Astrocyte of the cerebellum (primary cell): ENCODE measurements at regions not wholly inside any gene's neighbourhood (a gene's known extent, or its start where the extent isn't known, plus 50 kb on each side); places are given as distances from the start of the nearest gene placed in this dataset.

ENCODE experiments used
- DNase-seq: peaks from one replicate; pipeline ENCODE4 v3.0.0-alpha.2; 2011; ENCODE audit warnings: low read depth
- H3K4me3 ChIP-seq: 2 replicates; pipeline ENCODE4 v1.5.1; 2011; ENCODE audit warnings: mild to moderate bottlenecking, low read depth, low read length, moderate library complexity
- in situ Hi-C: cut with HindIII; loops from 2 replicates; pipeline ENCODE4 v1.10.0; 2017; ENCODE audit warnings: low sequenced_read_pairs
- TF ChIP-seq, protein P1 (sequence below): IDR thresholded peaks from 2 replicates; pipeline ENCODE4 v1.5.1; 2012; ENCODE audit warnings: low read length, low read depth, moderate library complexity, mild to moderate bottlenecking; ENCODE audit errors: missing control alignments

DNA sequence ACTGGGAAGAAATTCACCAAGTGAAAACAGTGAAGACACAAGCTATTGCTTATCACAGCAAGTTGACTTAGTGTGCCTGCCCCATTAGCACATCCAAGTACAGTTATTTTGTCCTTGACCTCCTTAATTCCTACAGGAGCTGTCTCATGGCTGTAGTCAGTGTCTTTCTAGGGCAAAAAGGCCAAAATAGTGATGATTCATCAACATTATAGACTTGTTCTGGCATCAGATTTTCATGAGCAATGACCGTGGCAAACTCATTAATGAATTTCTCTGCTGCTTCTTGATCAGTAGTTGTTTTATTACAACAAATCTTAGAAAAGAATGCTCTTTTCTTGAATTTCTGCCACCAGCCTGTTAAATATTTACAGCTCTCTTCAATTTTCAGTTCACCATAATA is 1169.3 kb upstream of the DDX18 start:
- TF ChIP-seq, protein P1, sequence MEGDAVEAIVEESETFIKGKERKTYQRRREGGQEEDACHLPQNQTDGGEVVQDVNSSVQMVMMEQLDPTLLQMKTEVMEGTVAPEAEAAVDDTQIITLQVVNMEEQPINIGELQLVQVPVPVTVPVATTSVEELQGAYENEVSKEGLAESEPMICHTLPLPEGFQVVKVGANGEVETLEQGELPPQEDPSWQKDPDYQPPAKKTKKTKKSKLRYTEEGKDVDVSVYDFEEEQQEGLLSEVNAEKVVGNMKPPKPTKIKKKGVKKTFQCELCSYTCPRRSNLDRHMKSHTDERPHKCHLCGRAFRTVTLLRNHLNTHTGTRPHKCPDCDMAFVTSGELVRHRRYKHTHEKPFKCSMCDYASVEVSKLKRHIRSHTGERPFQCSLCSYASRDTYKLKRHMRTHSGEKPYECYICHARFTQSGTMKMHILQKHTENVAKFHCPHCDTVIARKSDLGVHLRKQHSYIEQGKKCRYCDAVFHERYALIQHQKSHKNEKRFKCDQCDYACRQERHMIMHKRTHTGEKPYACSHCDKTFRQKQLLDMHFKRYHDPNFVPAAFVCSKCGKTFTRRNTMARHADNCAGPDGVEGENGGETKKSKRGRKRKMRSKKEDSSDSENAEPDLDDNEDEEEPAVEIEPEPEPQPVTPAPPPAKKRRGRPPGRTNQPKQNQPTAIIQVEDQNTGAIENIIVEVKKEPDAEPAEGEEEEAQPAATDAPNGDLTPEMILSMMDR: no peak
- no peak for DNase-seq
- H3K4me3 ChIP-seq: no peak overlapping the region
- in situ Hi-C loops: no loop called here

DNA sequence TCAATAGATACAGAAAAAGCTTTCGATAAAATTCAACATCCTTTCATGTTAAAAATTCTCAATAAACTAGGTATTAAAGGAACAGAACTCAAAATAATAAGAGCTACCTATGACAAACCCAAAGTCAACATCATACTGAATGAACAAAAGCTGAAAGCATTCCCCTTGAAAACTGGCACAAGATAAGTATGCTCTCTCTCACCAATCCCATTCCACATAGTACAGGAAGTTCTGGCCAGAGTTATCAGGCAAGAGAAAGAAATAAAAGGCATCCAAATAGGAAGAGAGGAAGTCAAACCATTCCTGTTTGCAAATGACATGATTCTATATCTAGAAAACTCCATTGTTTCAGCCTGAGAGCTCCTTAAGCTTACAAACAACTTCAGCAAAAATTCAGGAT is 1145.8 kb upstream of the DDX18 start:
- TF ChIP-seq, protein P1: no peak
- in situ Hi-C loops: no loop called here

DNA sequence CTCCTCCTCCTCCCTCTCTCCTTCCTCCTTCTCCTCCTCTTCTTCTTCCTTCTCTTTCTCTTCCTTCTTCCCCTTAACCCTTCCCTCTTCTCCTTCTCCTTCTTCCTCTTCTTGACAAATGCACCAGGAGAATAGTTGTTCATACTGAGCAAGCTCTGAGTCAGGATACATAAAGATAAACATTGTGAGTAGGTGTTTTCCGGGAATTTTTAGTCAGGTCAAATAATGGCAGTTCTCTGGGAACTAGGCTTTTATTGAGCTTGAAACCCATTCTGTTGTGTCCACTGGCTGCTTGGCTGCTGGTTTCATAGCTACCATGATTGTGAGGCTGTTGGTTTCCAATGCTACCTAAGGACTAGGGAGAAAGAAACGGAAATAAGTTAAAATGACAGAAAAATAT is 1144.7 kb upstream of the DDX18 start:
- no peak overlapping the region for H3K4me3 ChIP-seq
- DNase-seq: no peak
- TF ChIP-seq, protein P1: no peak
- in situ Hi-C loops: no loop called here

More for the DNA sequence above, 1145.8 kb upstream of the DDX18 start:
- DNase-seq: no peak
- H3K4me3 ChIP-seq: no peak overlapping the region

DNA sequence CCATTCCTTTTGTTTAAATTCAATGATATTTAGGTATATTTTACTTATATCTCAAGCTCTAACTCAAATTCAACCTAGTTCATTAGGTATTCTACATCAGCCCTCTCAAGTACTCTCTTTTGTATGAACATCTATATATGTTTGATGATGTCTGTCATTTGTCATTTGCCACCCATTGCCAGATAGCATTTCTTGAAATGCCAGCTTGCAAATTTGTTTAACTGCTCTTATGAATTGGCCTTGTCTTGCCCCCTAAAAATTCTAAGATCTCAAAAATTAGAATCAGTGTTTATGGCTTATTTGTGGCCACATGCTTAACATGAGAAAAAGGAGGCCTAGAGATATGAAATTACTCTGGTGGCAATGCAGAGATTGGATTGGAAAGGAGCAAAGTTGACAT is 1140.3 kb upstream of the DDX18 start:
- in situ Hi-C loops: no loop called here
- no peak overlapping the region for H3K4me3 ChIP-seq
- no peak for DNase-seq
- TF ChIP-seq, protein P1: no peak

DNA sequence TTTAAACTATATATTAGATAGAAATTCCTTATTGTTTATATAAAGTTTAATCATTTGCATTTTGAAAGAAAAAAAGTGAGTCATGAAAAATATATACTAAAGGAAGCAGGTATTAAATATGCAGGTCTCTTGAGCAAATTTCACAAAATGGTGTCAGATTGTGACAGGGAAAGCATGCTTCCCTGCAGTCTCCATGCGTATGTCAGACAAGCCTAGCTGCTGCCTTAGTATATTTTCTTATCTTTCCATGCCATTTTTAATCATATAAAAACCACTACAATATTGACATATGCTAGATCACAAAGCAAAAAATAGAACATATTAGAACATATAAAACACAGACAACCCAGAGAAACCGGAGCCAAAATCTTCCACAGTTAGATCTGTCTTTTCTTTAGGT is 1137.7 kb upstream of the DDX18 start:
- in situ Hi-C loops: no loop called here
- H3K4me3 ChIP-seq: no peak overlapping the region
- TF ChIP-seq, protein P1: no peak
- no peak for DNase-seq

DNA sequence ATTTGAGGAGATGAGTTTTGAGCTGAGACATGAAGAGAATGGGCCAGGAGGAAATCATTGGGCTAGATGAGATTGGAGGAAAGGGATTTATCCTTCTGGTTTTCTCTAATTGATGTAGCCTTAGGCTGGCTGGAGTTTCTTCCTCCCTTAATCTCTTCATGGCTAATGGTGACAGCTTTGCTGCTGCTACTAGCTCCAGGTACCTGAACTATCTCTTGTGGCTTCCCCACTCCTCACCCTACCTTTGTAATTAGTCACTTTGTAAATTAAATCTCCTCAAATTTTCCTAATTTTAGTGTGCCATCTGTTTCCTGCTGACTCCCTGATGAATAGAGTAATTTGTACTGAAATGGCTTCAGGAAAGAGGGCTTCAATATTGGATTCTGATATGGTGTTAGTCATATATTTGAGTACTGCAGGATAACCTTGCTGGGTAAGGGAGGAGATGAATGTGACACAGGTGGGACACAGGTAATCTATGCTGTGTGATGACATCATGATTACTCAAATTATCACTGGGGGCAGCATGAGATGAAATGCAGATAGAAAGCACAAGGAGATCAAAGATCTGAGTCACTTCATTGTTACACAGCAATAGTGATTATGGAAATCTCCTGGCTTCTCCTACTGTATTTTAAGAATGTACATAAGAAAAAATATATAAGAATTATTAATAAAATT is 1134.1 kb upstream of the DDX18 start:
- TF ChIP-seq, protein P1: no peak
- no peak for DNase-seq
- in situ Hi-C loops: no loop called here
- no peak overlapping the region for H3K4me3 ChIP-seq
